Tongue (tissue), 1 donor: ENCODE measurements at regions not wholly inside any gene's neighbourhood (a gene's known extent, or its start where the extent isn't known, plus 50 kb on each side); places are given as distances from the start of the nearest gene placed in this dataset.
A peak's percentile ranks its signal among the peaks of the same experiment; 100 is the strongest.

Experiments
- DNase-seq: peaks from one replicate; pipeline ENCODE4 v3.0.0-alpha.2; 2015

DNA sequence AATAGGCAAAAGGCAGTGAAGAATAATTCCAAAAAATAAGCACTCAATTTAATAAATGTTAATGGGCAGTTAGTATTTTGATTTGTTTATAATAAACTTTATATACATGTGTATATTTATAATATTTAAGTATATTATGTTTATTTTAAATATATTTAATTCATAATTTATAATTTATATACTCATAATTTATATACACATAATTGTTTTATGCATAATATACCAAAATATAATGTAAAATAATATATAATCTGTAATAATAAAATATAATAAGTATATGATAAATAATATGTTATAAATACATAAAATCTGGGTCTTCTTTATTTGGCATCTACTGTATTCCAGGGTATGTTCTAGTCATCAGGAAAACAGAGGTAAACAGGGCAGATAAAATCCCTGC is 100.2 kb upstream of the ARID2 start:
- DNase-seq, result no peak

DNA sequence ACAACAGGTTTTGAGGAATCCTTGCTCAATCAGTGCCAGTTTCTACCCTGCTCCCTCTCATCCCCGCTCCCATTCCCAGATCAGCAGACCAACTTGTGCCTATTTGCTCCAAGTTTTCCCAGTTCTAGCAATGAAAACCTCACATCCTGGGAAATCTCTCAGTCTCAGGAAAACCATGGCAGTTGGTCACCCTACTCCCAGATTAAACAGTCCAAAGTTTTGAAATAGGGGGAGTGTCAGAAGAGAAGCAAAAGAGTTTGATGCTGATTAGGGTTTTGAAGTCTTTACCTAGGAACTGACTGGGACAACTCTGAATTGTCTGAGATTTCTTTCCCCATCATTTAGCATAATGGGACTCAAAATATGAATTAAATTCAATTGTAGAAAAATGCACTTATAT is 95.8 kb upstream of the ARID2 start:
- no peak for DNase-seq

DNA sequence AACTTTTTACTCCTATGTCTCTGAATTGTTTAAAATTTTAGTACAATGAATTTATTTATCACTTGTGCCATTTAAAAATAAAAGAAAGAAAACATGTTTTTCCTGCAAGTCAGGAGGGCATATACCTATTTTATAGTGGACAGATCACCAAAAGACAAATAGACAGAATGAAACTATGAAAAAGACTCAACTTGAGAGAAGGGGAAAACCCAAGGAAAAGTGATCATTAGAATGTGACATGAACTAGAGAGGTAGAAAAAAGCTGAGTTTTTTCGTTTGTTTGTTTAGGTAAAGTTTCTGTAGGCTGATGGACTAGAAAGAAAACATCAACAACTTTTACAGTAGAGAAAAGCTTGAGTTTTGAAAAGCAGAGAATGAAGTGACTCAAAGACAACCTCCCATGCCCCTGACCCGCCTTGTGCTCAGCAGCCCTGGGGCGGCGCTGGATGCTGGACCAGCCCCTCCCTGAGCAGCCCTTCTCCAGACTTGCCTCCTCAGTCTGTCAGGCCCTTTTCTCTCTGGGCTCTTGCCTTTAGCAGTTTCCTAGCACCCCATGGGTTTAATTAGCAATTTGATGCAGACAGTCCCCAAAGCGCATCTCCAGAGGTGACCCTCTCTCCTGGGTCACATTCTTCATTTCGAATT is 95.1 kb upstream of the ARID2 start:
- DNase-seq, result no peak

DNA sequence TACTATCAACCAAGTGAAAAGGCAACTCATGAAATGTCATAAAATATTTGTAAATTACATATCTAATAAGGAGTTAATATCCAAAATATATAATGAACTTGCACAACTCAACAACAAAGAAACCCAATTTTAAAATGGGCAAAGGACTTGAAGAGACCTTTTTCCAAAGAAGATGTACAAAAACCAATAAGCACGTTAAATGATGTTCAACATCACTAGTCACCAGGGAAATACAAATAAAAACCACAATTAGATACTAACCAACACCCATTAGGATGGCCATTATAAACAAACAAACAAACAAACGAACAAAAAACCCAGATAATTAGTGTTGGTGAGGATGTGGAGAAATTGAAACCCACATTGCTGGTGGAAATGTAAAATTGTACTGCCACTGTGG is 92.3 kb upstream of the ARID2 start:
- no peak for DNase-seq

DNA sequence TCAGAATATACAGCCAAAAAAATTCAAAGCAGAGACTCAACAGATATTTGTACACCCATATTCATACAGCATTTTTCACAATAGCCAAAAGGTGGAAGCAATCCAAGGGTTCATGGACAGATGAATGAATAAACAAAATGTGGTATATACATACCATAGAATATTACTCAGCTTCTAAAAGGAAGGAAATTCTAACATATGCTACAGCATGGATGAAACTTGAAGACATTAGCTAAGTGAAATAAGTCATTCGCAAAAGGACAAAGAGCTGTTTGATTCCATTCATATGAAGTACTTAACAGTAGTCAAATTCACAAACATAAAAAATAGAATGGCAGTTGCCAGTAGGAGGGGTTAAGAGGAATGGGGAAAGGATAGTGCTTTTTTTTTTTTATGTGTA is 91.8 kb upstream of the ARID2 start:
- DNase-seq, result no peak

DNA sequence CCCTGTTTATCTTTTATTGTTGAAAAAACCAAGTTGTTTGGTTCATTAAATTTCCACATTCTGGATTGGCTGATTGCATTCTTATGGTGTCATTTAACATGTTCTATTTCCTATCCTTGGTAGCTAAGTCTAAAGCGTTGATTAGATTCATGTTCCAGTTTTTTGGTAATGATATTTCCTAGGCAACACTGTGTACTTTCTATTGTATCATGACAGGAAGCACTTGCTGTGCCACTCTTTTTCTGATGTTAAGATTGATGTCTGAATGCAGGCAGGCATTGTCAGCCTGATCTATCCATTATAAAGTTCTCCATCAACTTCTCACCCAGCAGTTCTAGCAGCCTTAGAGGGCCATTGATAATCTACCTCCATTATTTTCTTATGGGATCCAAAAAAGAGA is 91.1 kb upstream of the ARID2 start:
- no peak for DNase-seq

DNA sequence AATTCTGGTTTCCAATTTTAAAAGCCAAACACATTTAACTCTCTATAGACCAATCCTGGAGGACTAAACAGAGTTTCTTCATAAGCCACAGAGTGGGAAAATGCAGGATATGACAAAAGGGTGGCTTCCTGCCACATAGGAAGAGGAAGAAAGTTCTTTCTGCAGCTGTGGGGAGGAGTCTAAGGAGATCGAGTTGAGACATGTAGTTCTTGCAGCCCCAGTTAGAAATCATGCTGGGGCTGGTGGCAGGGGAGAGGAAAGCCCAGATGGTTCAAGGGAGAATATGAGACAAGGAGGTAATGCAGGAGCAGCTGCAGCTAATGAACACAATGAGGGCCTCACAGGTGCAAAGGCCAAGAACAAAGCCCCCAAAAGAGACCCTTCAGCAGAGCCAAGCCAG is 85.0 kb upstream of the ARID2 start:
- DNase-seq, result peak; percentile 45

DNA sequence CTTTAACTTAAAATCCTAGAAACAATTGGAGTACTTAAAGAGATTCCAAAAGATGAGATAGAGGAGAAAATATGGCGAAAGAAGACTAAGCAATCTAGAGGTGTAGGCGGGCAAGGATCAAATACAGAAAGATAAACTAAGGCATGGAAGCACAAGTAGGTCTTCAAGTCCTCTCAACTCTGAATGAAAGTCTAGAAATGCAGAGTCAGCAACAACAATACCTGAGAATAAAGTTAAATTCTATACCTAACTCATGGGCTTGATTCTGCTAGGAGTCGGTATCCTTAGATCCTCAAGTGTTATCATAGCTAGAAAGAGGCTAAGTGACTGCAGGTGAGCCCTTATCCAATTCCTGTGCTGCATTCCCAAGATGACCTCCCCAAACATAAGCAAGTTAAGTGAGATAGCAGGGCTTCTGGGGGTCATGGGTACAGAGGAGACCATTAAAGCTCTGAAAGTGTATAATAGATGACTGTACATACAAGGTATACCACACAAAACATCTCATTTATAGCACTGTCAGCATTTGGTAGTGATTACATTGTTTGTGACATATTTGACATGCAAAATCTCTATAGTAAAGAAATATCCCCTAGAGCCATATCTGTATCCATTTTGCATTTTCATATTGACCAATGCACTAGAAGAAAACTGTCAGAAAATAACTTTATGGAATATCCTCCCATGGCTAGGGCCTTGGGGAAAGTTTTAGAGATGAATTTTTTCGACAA is 82.5 kb upstream of the ARID2 start:
- no peak for DNase-seq

DNA sequence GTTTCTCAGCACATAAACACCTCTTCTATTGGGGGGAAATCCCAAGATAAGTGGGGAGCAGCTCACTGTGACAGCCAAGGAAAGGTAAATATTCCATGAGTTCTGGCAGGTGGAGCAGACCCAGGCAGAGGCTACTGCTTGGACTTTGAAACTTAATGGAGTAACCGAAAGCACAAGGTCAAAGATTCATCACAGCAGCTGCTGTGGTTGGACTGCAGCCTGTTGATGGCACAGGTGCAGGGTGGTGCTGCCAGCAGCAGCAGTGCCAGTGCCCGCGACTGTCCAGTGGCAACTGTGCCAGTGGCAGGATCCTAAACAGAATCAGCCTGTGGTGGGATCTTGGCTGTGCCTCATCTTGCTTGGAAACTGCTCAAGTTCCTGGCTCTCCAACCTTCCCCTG is 81.4 kb upstream of the ARID2 start:
- DNase-seq, result peak; percentile 81

DNA sequence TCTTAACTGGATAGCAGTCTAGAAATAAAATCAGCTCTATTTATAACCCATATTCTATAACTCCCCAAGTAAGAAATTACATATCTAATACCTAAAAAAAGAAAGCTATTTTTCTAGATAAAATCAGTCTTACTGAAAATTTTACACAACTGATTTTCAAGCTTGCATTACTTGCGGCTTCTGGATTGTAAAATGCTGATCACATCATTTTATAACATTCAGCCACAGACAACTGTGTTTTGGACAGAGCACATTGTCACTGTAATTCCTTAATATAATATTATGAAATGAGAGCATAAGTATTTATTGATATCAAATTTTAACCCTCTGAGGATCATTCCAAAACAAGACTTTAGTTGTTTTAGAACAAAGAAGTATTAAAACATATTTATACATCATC is 78.5 kb upstream of the ARID2 start:
- no peak for DNase-seq

DNA sequence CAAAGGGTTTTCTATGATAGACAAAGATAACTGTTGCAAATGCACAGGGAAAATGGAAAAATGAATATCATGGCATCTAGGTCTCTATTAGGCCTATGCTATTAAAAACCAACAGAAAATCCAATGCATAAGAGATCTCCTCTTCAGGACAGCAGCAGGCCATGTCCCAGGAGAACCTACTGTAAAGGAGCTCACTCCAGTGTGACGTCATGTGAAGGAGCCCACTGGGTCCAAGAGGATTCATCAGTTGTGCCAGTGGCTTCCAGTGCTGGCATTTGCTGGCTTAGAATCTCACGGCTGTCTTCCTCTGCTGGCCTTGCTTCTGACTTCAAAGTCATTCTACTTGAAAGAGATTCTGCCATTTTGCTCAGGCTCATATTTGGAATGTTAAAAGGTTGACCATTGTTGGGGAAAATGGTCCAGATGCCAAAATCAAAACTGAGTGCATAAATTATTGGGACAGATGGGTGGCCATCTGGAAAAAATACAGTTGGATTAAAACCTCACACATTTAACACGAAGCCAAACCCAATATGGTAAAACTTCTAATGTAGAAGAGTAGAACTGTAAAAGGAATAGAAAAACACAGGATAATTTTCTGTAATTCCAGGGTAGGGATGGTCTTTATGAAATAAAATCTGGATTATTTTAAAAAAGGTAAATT is 75.4 kb upstream of the ARID2 start:
- DNase-seq, result no peak

DNA sequence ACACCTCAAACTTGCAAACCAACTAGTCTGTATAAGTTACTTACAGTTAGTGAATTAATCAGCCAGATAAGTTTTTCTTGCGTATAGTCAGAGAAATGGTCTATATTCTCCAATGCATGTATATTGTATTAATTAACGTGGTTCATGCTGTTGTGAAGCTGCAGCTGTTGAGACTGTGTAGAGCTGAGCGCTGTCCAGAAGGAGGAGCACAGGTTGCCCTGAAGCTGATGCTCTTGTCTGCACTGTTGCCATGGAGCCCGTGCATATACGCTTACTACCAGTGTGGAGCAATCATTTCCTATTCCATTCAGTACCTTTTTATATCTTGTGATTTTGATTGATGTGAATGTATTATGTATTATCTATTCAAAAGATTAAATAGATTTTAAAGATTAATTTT is 74.3 kb upstream of the ARID2 start:
- peak; percentile 35 for DNase-seq

DNA sequence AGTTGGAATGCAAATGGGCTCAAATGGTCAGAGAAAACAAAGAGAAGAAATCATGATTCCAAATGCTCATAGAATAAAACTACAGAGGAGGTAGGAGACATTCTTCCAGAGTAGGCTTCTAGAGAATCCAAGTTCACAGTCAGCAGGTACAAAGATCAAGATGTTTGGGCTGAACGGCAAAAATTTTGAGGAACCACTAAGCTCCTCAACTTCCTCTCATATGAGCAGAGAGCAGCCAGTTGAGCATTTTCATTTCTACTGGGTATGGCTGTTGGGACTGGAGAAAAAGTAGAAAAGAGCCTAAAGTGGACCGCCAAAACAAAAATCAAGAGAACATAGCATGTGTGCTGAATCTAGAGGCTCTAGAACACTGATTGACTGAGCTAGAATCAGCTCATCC is 73.8 kb upstream of the ARID2 start:
- DNase-seq, result no peak

DNA sequence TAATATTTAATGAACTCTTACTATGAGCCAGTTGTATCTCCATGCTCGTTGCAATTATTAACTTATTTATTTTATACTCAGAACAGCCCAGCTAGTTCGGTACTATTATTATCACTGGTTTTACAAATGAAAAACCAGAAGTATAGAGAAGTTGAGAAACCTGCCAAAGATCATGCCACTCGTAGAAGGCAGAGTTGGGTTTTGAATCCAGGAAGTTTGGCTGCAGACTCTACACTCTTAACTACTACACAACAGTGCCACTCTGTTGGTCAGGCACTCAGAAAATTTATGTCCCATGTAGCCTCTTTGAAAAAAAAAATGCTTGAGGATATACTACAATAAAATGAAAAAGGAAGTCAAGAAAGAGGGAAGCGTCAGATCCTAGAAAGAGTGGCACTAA is 71.5 kb upstream of the ARID2 start:
- DNase-seq, result no peak

DNA sequence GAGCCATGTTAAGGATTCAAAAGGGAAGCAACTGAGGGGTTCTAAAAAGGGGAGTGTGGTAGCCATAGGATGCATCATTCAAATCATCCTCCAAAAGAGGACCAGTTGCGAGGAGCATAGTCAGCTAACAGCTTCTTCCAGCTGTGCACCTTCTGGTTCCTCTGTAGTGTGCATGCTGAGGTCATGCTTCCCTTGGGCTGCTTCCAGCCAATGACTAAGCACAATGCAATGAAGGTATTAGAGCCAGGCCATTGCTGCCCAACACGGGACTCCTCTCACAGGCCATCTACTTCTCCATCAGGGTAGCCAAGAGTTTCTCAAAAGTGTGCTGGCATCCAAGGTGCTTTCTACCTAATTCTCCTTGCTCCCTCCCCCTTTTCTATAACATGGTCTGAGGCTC is 69.2 kb upstream of the ARID2 start:
- DNase-seq, result no peak

DNA sequence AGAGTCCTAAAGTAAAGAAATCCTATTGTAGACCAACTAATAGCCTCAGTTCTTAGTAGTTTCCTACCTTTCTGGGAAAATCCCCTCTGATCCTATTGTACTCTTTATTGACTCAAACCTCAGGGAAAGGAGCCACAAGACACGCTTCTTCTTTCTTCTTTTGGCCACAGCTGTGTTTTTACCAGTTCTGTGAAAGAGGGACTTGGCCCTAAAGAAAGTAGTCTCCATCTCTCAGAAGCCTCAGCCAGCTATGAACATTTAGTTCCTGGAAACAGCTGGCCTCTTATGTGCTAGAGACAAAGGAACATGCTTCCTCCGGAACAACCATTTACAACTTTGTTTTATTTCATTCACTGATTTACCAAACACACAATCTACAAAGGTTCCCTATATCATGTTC is 66.1 kb upstream of the ARID2 start:
- peak; percentile 13 for DNase-seq

DNA sequence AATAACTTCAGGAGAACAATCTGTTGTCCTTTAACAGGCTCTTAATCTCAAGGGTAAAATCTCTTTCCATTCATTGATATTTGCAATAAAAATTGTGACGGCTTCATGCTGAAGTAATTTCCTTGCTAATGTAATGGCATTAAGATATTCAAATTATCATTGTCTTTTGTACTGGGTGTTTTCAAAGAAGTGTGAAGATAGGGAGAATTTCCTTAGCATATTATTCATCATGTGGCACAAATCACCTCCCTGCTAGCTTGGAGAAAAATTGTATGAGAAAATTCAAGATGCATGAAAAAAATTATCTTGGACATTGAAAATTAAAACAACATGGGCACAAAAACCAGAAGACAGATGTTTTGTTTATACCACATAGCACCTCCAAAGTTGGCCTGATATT is 63.6 kb upstream of the ARID2 start:
- no peak for DNase-seq

DNA sequence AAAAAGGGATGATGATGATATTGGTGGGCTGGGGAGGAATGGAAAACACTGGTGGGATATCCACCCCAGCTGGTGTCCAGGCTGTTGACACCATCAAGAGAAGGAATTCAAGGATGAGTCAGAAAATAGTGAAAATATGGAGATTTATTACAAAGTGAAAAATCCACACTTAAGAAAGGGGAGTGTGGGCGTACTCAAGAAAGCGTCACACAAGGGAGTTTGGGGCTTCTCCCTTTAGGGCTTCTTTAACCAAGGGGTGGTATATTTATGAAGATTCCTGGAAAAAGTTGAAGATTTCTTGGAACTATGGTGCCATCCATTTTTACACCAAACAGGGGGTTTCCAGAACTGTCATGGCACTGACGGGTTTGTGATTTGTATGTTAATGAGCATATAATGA is 63.1 kb upstream of the ARID2 start:
- no peak for DNase-seq

DNA sequence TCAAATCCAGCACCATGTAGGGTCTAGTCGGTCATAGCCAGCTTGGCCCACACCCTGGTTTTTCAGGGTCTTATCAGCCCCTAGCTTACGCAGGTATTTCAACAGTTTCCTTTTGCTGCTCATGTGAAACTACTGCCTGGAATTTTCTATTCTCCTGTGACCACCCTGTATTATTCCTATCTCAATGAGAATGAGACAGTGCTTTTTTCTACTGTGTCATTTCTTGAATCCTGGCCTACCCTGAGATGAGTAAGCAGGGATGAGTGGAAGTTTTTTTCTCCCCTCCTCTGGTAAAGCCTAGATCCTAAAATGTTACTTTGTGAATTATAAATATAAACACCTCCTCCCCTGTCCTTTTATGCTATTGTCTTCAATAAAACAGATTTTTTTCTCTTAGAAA is 62.7 kb upstream of the ARID2 start:
- no peak for DNase-seq

DNA sequence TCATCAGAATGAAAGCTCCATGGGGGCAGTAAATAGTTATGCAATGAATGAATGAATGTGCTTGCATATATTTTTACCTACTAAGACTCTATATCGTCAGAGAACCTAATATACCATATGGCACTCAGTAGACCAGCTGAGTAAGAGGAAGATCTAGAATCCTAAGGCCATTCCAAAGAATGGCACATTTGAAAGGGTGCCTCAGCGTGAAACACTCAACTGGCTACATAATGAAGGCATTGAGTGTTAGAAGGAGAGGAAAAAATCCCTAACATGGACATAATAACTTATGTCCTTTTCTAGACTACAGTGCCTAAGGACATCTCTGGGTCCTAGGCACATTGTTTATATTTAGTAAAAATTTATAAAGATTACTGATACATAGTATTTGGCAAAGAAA is 61.7 kb upstream of the ARID2 start:
- DNase-seq, result no peak

DNA sequence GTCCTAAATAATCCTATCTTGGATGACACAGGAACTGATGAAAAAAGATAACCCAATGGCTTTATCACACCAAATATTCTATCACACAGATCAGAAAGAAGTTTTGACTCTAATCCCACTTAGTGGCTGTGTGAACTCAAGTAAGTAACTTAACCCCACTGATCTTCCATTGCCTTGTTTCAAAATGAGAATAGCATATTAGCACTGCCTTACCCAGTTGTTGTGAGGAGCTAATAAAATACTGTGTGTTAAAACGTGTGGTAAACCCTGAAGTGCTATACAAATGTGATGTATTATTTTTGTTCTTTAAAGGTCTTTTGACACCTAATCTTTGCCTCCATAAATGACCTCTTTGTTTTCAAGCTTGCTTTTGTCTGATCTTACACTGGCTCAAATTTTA is 60.9 kb upstream of the ARID2 start:
- no peak for DNase-seq

DNA sequence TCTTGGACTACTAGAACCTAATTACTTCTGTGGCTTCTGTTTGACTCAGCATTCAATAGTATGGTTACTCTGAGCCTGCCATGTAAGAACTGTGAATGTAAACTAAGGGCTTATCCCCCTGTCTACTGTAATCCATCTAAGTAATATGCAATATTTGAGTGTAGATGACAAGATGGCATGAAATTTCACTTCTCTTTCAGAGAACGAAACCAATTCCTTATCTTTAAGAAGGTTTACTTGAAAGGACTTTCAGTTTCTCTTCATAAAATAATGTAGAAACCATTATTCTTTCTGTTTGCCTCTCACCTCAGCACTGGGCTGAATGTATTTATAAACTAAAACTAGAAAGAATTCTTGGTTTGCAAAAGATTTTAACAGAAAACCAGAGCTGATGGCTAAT is 60.4 kb upstream of the ARID2 start:
- no peak for DNase-seq

DNA sequence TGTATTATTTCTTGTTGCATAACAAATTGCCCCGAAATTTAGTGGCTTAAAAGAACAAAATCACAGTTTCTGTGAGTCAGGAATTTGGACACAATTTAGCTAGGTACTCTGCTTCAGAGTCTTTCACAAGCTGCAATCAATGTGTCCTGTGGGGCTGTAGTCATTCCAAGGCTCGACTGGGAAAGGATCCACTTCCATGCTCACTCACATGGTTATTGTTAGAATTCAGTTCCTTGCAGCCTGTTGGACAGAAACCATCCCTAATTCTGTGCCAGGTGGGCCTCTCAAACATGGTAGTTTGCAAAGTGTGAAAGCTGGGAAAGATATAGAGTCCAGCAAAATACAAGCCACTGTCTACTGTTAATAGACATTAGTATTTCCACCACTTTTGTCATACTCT is 59.7 kb upstream of the ARID2 start:
- DNase-seq, result peak; percentile 19
